ENCODE measurements at regions not wholly inside any gene's neighbourhood (a gene's known extent, or its start where the extent isn't known, plus 50 kb on each side); places are given as distances from the start of the nearest gene placed in this dataset.

DNA sequence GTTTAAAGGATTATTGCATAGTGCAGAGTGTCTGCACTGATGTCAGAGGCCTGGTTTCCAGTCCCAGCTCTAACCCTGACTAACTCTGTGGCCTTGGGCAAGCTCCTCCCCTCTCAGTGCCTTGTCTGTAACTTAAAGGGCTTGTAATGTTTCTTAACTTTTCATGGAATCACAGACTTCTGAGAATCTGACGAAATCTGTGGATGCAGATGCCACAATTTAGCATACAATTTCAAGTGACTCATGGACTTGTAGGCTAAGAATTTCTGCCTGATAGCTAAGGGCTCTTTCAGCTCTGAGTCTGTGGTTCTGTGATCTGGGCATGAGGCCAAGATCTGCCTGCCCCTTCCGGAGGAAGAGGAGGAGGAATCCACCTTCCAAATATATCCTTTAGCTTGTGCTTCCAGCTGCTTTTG, 236.9 kb downstream of the AR start:
- Histone ChIP-seq H3K9me3 (ENCODE audit: insufficient read depth, low read length) (no peaks in the 10 kb centered on the region), H3K4me3 (ENCODE audit: low read length) (no peak overlapping the region), H3K79me2 (ENCODE audit: low read length) (no peaks in the 10 kb centered on the region), H3K27ac (ENCODE audit: low read length) (no peak overlapping the region), H2AFZ (ENCODE audit: low read depth, low read length) (no peak overlapping the region), H3K27me3 (ENCODE audit: low read depth, low read length) (no peaks in the 10 kb centered on the region), H3K36me3 (replicated peaks; ENCODE audit: low read depth, low read length) (no peaks in the 10 kb centered on the region), H3K9ac (ENCODE audit: low read length) (no peak overlapping the region), H3K4me2 (ENCODE audit: low read length) (no peak overlapping the region), H4K20me1 (ENCODE audit: insufficient read depth, low read length) (no peaks in the 10 kb centered on the region), H3K4me1 (ENCODE audit: low read length) (no peaks in the 10 kb centered on the region)
- TF ChIP-seq EZH2phosphoT487 (IDR thresholded peaks at IDR 0.05; ENCODE audit: low read depth) = no peak

DNA sequence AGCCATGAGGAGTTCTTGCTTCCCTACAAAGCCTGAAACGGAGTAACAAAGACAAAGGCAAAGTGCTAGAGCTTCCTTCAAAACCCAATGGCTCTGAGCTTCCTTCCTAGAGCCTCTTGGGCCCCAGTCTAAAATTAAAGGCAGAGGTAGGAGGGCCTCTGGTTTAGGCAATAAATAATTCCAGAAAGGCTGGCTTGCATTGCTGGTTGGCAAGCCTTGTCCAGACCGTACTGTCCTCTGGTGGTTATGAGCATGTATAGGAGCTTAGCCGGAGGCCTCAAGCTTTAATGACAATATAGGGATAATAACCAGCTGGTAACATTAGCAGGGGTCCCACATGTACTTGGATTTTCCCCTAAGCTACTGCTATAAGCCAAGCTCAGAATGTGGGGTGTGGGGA, 237.3 kb downstream of the AR start:
- Histone ChIP-seq H3K4me2 (ENCODE audit: low read length) (no peak overlapping the region), H3K27me3 (ENCODE audit: low read depth, low read length) (no peaks in the 10 kb centered on the region), H3K27ac (ENCODE audit: low read length) (no peak overlapping the region), H3K4me1 (ENCODE audit: low read length) (no peaks in the 10 kb centered on the region), H3K9me3 (ENCODE audit: insufficient read depth, low read length) (no peaks in the 10 kb centered on the region), H4K20me1 (ENCODE audit: insufficient read depth, low read length) (no peaks in the 10 kb centered on the region), H3K4me3 (ENCODE audit: low read length) (no peak overlapping the region), H3K36me3 (replicated peaks; ENCODE audit: low read depth, low read length) (no peaks in the 10 kb centered on the region), H3K79me2 (ENCODE audit: low read length) (no peaks in the 10 kb centered on the region), H2AFZ (ENCODE audit: low read depth, low read length) (no peak overlapping the region), H3K9ac (ENCODE audit: low read length) (no peak overlapping the region)
- no peak for TF ChIP-seq EZH2phosphoT487 (IDR thresholded peaks at IDR 0.05; ENCODE audit: low read depth)
- TF ChIP-seq, protein P1, sequence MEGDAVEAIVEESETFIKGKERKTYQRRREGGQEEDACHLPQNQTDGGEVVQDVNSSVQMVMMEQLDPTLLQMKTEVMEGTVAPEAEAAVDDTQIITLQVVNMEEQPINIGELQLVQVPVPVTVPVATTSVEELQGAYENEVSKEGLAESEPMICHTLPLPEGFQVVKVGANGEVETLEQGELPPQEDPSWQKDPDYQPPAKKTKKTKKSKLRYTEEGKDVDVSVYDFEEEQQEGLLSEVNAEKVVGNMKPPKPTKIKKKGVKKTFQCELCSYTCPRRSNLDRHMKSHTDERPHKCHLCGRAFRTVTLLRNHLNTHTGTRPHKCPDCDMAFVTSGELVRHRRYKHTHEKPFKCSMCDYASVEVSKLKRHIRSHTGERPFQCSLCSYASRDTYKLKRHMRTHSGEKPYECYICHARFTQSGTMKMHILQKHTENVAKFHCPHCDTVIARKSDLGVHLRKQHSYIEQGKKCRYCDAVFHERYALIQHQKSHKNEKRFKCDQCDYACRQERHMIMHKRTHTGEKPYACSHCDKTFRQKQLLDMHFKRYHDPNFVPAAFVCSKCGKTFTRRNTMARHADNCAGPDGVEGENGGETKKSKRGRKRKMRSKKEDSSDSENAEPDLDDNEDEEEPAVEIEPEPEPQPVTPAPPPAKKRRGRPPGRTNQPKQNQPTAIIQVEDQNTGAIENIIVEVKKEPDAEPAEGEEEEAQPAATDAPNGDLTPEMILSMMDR (IDR thresholded peaks at IDR 0.05; ENCODE audit: low read depth, low read length) = peak; percentile 5; the same call in 1 of the 2 replicates

- H3K4me2 ChIP-seq (ENCODE audit: low read length) = no peak overlapping the region
- no peak overlapping the region for H3K27ac ChIP-seq (ENCODE audit: low read length)
- TF ChIP-seq, protein P1 (IDR thresholded peaks at IDR 0.05; ENCODE audit: low read depth, low read length) = no peak
- no peak for TF ChIP-seq EZH2phosphoT487 (IDR thresholded peaks at IDR 0.05; ENCODE audit: low read depth)
- no peaks in the 10 kb centered on the region for H3K79me2 ChIP-seq (ENCODE audit: low read length)
- H3K36me3 ChIP-seq (replicated peaks; ENCODE audit: low read depth, low read length) = no peaks in the 10 kb centered on the region
- no peaks in the 10 kb centered on the region for H3K4me1 ChIP-seq (ENCODE audit: low read length)
- no peak overlapping the region for H3K9ac ChIP-seq (ENCODE audit: low read length)
- no peaks in the 10 kb centered on the region for H4K20me1 ChIP-seq (ENCODE audit: insufficient read depth, low read length)
- no peaks in the 10 kb centered on the region for H3K27me3 ChIP-seq (ENCODE audit: low read depth, low read length)
- H3K9me3 ChIP-seq (ENCODE audit: insufficient read depth, low read length) = no peaks in the 10 kb centered on the region
- H3K4me3 ChIP-seq (ENCODE audit: low read length) = no peak overlapping the region
- no peak overlapping the region for H2AFZ ChIP-seq (ENCODE audit: low read depth, low read length)
Measured at GRCh38 chrX:67784712-67785111, 240.9 kb downstream of the AR start.

DNA sequence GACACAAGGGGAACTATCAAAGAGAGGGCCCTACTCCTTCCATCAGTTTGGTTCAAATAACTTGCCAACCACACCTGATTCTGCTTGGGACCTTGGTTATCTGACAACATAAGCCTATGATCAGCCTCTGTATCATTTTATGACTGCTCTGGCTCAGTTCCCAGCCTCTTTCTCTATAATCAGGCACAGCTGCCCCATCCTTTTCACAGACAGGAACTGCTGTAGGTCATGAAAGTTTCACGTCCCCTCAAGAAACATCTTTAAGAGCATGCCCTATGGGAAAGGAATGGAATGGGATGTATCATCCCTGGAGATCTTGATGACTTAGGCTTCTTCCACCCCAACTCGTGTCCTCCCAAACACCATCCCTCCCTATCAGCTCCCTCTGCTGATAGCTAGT, 243.4 kb downstream of the AR start:
- Histone ChIP-seq H3K27me3 (ENCODE audit: low read depth, low read length) (no peaks in the 10 kb centered on the region), H3K9me3 (ENCODE audit: insufficient read depth, low read length) (no peaks in the 10 kb centered on the region), H4K20me1 (ENCODE audit: insufficient read depth, low read length) (no peaks in the 10 kb centered on the region), H3K36me3 (replicated peaks; ENCODE audit: low read depth, low read length) (no peaks in the 10 kb centered on the region), H3K4me3 (ENCODE audit: low read length) (no peak overlapping the region), H3K4me1 (ENCODE audit: low read length) (no peaks in the 10 kb centered on the region), H3K27ac (ENCODE audit: low read length) (no peak overlapping the region), H3K4me2 (ENCODE audit: low read length) (no peak overlapping the region), H3K9ac (ENCODE audit: low read length) (no peak overlapping the region), H2AFZ (ENCODE audit: low read depth, low read length) (no peak overlapping the region), H3K79me2 (ENCODE audit: low read length) (no peaks in the 10 kb centered on the region)
- TF ChIP-seq, protein P1 (IDR thresholded peaks at IDR 0.05; ENCODE audit: low read depth, low read length) = no peak
- no peak for TF ChIP-seq EZH2phosphoT487 (IDR thresholded peaks at IDR 0.05; ENCODE audit: low read depth)

GRCh38 chrX:67789536-67789935, 245.7 kb downstream of the AR start:
- Histone ChIP-seq H3K9me3 (ENCODE audit: insufficient read depth, low read length) (no peaks in the 10 kb centered on the region), H2AFZ (ENCODE audit: low read depth, low read length) (no peak overlapping the region), H3K27ac (ENCODE audit: low read length) (no peak overlapping the region), H3K79me2 (ENCODE audit: low read length) (no peaks in the 10 kb centered on the region), H3K27me3 (ENCODE audit: low read depth, low read length) (no peaks in the 10 kb centered on the region), H3K4me2 (ENCODE audit: low read length) (no peak overlapping the region), H3K4me1 (ENCODE audit: low read length) (no peaks in the 10 kb centered on the region), H3K36me3 (replicated peaks; ENCODE audit: low read depth, low read length) (no peaks in the 10 kb centered on the region), H3K9ac (ENCODE audit: low read length) (no peak overlapping the region), H3K4me3 (ENCODE audit: low read length) (no peak overlapping the region), H4K20me1 (ENCODE audit: insufficient read depth, low read length) (no peaks in the 10 kb centered on the region)
- TF ChIP-seq, protein P1 (IDR thresholded peaks at IDR 0.05; ENCODE audit: low read depth, low read length) = no peak
- no peak for TF ChIP-seq EZH2phosphoT487 (IDR thresholded peaks at IDR 0.05; ENCODE audit: low read depth)
